HUDEP-2 (cell line): ENCODE measurements at regions not wholly inside any gene's neighbourhood (a gene's known extent, or its start where the extent isn't known, plus 50 kb on each side); places are given as distances from the start of the nearest gene placed in this dataset.

Experiments used
- DNase-seq, 76 experiments: peaks; one replicate each; lab custom pipeline; 2025; ENCODE audit not compliant: unreplicated experiment in 76 of 76; lab: John Stamatoyannopoulos, UW

DNA sequence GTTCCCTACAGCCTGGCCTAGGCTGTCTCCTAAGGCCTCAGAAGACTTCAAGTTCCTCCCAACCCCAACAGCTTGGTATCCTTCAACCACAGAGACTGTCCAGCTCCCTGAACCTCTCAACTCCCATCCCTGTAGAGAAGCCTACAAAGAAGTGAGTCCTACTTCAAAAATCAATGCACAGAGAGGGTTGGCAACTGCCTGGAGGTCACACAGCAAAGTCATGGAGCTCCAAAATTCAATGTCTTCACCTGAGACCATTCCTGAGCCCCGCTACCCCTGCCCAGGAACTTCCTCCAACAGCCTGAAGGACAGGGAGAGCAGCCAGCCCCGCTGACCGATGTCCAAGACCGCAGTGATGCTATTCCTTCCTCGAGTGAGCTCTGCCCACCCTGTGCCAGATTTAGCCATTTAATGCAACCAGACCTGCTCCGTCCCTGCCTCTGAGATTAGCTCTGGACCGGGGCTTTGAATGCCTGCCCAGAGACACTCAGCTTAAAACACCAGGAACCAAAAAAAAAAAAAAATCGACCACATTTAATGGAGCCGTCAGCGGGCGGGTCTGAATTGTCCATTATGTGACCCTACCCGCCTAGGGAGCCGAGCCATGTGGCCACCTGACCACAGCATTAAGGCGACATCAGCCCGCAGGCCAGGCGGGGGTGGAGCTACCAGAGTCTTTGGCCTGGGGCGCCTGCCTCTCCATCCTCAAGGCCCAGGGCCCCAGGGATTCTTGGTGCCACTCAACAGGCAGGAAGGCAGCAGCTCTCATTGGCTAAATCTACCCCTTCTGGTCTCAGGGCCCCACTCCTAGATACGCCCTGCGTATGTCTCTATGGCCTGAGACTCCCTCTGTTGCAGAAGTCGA lies 148.6 kb downstream of the SYF2 start:
- DNase-seq = no peak

GRCh38 chr1:25082995-25083394 lies 149.3 kb downstream of the SYF2 start:
- no peak for DNase-seq

- no peak for DNase-seq
Observed at GRCh38 chr1:25082216-25082899, 149.9 kb downstream of the SYF2 start.

DNA sequence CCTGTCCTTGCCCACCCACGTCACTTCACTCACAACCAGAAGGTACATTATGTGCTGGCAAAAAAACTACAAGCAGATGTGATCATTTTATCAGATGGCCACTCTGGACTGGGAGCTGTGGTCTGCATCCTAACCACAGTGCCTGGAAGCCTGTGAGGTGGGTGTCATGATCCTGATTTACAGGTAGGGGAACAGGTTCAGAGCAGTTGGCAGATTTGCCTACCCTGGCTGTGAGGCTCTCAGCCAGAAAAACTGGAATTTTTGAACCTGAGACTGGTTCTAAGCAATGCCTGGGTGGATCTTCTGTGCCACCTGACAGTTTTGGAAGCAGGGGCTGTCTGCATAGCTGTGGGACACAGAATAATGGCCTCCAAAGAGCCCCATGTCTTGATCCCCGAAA lies 150.8 kb downstream of the SYF2 start:
- DNase-seq = no peak

DNA sequence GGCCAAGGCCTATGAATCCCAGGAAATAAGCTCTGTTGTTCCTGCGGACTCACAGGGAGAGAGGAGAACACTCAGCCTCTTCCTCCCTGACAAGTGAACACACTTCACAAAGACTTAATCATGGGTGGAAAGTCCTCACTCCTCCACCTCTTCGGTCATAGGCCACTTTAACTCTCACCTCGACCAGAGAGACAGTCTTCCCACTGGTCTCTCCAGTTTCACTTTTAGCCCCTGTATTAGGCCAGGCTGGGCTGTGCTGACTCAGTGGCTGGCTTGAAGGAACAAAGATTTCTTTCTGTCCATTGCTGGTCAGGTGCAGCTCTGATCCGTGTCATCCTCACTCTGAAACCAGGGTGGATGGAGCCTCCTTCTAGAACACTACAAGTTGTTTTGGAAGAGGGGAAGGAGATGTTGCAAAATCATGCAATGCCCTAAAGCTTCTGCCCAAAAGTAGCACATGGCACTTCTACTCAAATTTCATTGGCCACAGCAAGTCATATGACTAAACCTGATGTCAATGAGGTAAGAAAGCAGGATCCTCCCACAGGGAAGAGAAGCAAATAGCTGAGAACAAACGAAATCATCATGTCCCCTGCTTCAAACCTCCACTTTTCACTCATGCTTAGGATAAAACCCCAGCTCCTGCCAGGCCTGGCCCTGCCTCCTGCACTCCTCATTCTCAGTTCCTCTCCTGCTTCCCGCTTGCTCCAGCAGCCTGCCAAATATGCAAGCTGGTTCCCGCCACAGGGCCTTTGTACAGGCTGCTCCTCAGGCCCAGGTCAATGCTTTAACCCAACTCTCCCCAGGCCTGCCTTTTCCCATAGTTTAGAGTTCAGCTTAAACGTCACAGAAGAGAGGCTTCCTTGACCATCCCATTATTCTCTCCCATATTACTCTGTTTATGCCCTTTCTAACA lies 150.5 kb upstream of the RUNX3 start:
- DNase-seq = no peak

GRCh38 chr1:25079048-25079447 lies 149.0 kb upstream of the RUNX3 start:
- no peak for DNase-seq

DNA sequence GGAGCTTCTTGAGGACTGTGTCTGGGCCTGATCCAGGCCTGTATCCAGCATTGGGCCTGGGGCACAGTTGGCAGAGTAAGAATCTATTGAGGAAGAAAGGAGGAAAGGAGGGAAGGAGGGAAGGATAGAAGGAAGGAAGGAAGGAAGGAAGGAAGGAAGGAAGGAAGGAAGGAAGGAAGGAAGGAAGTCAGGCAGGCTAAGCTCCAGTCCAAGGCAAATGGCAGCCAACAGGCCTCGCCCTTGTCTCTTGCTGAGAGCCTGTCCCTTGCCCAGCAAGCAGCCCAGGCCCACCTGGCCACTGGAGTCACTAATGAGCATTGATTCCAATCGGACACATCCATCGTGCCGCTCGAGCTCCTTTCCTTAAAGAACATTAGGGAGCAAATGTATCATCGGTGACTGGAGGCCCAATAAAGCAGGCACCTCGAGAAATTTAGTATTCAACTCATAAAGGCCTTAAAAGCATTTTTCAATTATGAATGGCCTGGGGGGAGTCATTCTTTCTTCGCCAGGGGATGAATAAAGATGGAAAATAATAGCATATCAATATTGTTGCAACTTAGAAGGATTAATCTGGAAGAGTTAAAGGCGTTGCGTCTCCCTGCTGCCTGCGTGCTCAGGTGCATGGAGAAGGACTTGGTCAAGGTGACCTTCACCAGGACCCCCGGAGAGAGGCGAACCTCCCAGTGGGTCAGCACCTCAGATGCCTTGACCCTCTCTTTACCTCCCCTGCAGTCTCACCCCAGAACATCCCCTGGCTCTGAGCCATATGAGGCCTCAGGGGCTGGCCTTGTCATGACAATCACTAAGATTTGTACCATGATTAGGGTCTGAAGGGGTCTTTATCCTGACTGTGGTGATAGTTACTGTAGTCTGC lies 144.5 kb upstream of the RUNX3 start:
- no peak for DNase-seq

- no peak for DNase-seq
Observed at GRCh38 chr1:25073640-25074270, 143.7 kb upstream of the RUNX3 start.

DNA sequence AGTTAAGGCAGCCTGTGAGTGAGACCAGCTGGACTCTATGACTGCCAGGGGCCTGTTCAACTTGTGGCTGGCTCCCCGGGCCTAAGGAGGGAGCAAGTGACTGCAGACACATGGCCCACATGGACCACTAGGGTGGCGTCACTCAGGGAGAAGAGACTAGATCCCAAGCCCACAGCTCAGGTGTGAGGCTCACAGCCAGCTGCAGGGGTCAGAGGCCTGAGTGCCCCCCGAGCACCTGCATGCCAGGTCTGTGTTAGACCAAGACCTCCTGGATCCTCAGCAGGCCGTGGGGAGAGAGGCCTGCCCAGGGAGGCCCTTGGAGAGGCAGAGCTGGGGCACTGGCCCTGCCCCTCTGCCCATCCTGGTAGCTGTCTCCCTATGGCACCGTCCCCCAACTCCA lies 142.4 kb upstream of the RUNX3 start:
- no peak for DNase-seq

DNA sequence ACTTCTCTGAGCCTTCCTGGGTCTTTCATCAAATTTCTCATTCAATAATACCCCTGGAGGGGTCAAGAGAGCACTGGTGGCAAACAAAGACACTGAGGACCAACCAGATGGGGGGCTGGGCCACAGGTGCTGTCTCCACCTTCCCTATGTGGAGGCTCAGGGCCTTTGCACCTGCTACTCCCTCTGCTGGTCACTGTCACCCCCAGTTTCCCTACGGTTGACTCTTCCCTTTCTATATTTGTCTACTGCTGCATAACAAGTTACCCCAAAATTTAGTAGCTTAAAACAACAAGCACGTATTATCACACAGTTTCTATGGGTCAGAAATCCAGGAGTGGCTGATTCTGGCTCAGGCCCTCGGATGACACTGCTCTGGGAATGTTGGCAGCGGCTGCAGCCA lies 138.8 kb upstream of the RUNX3 start:
- DNase-seq = no peak

- DNase-seq = no peak
Observed at GRCh38 chr1:25068316-25068715, 138.2 kb upstream of the RUNX3 start.

DNA sequence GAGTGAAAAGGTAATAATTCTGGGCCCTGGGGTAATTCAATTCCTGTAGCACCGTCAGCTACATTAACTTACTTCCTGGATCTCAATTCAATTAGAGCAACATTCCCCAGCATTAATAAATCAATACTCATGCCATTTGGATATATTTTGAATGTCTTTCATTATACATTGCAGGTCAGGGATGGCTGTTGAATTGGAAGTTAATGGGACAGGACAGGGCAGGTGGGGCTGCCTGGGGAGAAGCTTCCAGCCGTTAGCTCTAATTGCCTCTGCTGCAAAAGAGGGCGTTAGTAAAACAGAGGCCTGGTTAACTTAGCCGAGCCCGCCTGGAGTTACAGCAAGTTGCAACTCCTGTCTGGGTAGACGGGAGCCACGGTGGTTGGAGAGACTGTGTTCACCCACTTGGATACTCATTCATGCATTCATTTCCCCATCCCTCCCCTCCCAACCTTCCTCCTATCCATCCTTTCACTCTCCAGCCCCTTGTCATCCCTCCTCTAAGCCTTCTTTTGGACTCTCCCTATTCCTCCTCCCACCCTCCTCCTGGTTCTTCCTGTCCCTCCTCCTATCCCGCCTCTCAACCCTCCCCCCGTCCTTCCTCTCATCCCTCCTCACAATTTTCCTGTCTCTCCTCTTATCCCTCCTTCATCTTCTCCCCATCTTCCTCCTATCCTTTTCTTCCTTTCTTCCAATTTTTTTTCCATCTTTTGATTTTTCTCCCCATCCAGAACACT lies 137.6 kb upstream of the RUNX3 start:
- no peak for DNase-seq

DNA sequence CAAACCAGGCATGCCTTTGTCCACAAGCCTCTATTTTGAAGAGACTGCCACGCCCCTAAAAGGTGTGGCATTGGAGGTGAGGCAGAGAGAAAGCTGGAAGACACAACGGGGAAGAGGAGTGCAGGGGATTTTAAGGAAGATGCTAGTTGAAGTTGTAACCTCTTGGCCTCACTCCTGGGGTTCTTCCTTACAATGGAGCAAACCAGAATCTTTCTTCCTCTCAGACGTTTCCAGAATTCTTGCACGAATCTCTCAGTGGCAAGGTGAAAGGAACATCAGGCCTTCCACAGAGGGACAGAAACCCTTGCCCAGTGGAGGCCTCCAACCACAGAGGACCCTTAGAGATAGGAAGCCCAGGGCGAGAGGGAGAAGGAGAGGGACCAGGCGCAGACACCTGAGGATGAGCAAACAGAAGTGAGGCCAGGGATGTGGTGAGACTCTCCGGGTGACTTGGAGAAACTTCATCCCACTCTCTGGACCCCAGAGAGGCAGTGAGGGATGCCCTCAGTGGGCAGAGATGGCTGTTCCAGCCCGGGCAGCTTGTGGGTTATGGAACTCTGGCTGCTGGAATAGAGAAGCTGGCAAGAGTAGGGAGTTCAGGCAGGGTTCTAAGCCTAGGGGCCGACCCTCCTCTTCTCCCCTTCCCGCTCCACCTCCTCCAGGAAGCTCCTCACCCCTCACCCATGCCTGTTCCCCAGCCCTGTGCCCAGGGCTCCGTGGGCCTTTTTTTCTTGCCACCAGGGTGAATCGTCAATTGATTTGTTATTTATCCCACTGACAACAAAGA lies 136.8 kb upstream of the RUNX3 start:
- DNase-seq = no peak

DNA sequence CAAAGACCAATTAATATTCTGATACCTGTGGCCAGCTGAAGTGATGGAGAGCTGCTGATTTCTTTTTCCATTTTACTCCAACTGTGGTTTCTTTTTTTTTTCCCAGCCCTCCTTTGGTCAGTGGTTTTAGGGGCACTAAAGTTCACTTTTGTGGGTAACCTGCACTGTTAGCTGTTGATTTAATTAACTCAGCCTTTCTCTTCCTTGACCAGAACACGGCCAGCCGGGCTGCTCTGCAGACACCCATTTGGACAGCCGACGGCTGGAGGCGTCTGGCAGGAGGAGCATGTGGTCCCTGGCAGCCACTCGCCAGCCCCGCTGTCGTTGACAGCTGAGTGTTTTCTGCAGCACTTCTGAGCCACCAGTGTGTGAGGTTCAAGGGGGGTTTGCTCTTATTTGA lies 136.2 kb upstream of the RUNX3 start:
- DNase-seq = no peak

- DNase-seq = no peak
Observed at GRCh38 chr1:25065795-25066238, 135.7 kb upstream of the RUNX3 start.

GRCh38 chr1:25065321-25065721 lies 135.2 kb upstream of the RUNX3 start:
- no peak for DNase-seq

- DNase-seq = no peak
Observed at GRCh38 chr1:25064465-25065240, 134.6 kb upstream of the RUNX3 start.
